ENCODE measurements at regions not wholly inside any gene's neighbourhood (a gene's known extent, or its start where the extent isn't known, plus 50 kb on each side); places are given as distances from the start of the nearest gene placed in this dataset.

DNA sequence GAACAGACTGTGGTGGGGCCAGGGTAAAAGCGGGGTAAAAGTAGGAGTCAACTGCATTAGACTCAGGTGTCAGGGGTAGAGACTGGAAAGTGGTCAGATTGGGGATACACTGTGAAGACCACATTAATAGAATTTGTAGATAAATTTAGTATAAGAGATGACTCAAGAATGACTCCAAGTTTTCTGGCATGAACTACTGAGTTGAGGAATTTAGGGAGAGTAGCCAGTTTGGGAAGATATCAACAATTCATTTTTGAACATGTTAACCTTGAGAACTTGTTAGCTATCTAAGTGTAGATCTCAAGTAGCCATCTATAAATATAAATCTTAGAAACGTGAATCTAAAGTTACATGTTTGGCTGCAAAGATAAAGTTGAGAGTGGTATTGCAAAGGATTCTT, 206.9 kb upstream of the HCCS start:
- no peak for DNase-seq

DNA sequence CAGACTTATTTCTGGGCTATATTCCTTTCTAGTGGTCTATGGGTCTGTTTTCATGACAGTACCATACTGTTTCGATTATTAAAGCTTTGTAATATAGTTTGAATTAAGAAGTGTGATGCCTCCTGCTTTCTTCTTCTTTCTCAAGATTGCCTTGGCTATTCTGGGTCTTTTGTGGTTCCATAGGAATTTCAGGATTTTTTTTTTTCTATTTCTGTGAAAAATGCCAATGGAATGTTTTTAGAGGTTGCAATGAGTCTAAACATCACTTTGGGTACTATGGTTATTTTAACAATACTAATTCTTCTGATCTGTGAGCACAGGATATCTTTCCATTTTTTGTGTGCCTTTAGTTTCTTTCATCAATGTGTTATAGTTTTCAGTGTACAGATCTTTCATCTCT, 204.3 kb upstream of the HCCS start:
- no peak for DNase-seq

DNA sequence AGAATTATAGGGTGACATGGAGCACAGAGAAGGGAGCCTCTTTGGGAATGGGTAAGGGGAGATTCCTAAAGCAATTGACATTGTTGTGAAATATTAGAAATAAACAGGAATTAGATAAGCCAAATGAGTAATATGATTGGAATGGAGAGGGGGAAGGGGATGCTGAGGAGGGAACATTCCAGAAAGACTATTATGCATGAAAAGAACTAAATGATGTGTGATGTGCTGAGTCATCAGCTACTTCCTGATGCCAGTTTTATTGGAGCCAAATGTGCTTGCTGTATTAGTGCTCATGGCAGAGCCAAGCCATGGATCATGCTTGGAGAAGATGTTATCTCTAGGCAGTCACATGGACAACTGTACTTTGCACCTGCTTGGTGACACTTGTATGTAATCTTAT, 189.0 kb upstream of the HCCS start:
- no peak for DNase-seq

DNA sequence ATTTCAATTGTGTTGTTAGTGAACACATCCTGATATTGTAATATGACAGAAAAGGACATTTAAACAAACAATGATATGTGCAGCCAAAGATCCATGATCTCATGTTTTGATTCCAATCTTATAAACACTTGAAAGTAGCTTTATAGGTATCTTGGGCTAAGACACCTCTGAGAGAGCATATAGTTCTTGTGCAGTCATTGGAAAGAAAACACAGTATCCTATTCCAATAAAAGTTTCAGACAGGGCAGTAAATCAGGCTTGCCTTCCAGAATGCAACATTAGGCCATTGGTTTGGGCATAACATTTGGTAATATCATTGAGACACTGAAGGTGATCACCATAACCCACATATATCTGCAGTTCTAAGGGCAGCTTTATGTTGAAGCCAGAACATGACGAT, 188.3 kb upstream of the HCCS start:
- DNase-seq: no peak

DNA sequence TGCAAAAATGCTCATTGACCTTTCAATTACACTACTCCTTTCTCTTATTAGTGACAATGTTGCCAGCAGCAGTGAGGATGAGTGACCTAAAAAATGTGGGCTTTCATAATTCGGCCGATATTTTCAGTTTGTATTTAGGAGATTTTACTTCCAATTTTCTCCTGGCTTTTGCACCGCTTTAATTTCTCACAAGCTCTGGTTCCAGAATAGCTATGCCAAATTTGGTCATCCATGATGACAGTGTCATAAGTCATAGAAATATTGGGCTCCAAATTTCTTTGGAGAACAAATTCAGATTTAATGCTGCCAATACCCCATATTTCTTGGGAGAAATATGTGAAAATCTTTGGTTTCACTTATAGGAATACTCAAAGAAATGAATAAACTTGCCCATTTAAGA, 187.7 kb upstream of the HCCS start:
- DNase-seq: no peak

DNA sequence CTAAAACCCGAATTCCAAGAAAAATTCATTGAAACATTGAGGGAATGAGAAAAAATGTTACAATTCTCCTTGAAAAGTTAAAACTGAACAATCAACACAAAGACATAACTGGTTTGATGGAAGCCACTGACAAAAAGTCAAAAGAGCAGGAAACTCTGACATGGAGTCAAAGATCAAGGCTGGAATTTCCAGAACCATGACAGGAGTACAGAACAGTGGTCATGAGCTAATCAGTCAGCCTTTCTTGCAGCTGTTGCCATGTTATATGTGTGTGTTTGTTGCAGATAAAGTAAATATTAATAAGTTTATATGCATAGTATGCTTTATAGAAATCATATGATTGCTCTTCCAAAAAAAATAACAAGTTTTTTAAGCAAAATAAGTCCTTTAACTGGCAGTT, 184.7 kb upstream of the HCCS start:
- DNase-seq: no peak

DNA sequence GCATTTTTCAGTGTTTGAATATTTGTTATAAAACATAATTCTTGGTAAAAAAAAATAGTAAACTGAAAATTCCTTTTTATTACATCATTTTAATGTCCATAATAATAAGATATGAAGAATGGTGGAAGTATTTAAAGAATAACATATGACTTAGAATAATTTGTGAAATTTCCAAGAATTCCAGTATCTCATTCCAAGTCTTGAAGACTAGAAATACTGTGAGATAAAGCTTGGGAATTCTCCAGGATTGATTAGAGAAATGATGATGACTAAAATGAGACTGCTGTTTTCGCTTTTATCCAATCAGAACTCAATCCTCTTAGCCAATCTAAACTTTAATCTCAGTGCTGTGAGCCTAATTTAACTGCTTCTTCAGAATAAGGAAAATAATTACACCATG, 184.2 kb upstream of the HCCS start:
- no peak for DNase-seq

DNA sequence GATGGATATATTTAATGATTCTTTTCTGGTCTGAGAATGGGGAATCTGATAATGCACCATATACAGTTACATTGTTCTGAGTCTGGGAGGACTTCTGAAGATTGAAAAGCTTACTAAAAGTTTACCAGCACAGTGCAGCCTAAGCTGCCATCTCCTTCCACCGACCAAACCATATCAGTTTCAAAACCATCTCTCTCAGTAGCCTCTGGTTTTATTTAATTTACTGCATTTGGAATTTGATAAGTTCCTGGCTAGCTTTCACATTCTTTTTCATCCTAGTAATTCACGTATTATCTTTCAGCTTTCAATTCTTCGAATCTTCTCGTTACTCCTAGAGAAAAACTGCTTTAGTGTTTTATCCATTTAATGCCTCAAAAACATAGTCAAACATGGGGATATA, 181.4 kb upstream of the HCCS start:
- DNase-seq: no peak

DNA sequence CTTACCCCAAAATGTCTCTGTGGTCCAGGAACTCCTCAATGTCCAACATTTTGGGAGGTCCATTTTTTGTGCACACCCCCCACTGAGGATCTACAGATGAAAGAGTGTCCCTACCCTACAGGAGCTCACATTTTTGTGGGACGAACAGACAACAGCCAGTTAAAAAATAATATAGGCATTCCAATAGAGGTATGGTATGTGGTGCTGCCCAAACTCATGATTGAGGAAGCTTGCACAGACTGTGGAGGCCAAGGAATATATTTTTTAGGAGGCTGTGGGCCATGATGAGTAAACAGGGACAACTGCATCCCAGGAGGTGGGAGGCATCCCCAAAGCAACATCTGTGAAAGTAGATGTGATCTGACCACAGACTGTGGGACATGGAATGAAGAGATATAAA, 181.0 kb upstream of the HCCS start:
- no peak for DNase-seq

DNA sequence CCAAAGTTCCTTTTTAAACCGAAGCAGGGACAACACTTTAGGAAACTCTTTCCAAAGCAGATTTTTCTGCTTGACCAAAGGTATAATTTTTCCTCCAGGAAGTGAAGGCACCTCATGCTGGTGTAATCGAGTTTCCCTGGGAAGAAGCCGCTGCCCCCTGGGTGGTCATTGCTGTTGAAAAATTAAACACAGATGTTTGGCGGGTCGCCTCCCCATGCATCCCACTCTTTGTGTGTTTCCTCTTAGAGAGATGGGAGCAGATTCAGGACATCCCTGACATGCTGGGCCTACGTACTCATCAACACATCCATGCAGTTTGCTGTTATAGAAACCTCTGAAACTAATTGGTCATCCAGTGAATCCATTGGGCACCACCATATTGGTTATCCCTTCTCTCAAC, 179.2 kb upstream of the HCCS start:
- DNase-seq: no peak

DNA sequence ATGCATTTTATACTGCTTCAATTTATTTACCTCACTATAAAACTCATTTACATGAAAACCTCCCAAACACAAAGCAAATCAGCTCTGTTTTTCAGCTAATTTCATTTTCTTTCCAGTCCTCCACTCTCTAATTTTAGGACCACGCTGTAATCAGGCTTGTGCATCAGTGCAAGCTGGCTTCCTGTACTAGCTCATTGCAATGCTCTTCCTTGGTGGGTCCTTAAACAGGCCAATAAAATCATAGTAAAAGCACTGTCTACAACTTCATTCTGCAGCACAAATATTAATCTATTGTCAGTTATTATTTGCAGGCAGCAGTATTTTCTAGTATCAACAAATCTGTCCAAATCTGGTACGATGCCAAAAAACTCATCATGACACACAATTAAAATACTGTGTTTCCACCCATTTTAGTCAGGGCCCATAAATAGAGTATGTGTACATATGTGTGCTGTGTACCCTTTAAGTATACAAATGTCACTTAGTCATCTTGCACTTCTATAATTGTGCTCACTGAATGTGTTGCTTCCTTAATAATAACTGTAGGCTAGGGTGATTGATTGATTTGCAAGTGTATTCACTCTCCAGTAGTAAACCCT, 178.2 kb upstream of the HCCS start:
- no peak for DNase-seq

DNA sequence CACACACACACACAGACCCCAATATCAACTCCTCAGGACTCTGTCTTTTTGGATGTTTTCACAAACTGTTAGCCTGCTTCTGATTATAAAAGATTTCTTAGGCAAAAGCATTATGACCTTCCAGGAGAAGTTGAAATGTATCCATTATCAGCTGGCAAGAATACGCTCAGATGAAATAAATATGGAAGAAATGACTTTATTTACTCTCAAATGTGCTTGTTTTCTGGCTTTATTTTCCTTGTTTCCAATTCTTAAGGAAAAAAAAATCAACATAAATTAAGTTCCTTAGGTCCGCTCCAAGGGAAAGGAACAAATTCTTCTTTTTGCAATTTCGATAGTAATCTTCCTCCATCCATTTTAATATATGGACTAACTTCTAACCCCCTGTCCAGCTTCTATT, 175.6 kb upstream of the HCCS start:
- no peak for DNase-seq

DNA sequence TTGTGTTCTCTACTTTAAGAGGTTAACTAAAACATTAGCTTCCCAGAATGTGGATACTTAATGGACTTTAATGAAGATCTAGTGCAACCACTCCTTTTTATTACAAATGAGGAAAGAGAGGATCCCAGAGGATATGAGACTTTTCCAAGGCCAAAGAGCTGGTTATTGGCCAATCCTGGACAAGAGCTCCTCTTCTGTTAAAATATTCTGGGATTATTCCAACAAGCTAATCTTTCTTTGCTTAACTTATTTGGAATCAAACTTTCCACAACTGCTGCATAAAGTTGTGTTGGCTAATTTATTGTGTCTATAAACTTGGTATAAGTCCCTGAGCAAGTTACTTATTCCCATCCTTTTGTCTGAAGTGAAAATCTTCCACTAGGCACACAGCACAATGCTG, 174.2 kb upstream of the HCCS start:
- no peak for DNase-seq

DNA sequence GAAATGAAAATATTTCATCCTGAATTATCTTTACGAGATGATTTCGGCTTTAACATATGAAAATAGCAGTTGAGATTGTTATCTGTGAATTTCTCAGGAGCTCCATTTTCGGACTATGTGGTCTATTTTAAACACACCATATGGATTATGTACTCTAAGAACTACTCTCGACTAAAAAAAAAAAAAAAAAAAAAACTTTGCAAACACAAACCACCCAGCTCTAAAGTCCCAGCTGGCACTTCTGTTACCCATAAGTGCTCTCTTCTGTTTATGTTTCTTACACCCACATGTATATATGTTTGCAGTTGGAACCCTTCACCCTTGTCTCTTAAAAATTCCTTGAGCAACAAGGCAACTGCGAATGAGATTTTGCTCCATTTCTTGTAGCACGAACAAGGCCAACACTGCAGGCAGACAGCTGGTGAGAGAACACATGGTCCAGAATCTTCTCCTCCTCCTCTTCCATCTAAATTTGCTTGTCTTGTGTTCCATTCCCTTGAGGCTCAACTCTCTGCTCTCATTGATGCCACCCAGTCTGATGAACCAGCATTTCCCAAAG, 172.7 kb upstream of the HCCS start:
- DNase-seq: no peak

DNA sequence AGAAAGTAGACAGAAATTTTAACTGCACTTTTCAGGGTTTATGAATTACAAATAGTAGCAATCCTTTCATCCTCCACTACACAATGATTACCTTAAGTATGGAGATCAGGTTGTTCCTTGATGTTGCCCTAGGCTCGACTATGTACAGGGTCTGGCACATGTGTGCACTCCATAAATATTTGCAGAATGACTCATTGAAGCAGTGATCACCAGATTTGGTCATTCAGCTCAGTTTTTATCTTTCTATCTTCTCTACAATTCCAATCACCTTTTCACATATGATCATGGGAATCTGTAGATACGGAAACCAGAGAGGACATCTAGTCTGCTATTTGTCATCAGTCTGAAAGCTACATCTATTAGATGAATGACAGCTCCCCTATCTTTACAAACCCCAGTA, 171.7 kb upstream of the HCCS start:
- DNase-seq: no peak

DNA sequence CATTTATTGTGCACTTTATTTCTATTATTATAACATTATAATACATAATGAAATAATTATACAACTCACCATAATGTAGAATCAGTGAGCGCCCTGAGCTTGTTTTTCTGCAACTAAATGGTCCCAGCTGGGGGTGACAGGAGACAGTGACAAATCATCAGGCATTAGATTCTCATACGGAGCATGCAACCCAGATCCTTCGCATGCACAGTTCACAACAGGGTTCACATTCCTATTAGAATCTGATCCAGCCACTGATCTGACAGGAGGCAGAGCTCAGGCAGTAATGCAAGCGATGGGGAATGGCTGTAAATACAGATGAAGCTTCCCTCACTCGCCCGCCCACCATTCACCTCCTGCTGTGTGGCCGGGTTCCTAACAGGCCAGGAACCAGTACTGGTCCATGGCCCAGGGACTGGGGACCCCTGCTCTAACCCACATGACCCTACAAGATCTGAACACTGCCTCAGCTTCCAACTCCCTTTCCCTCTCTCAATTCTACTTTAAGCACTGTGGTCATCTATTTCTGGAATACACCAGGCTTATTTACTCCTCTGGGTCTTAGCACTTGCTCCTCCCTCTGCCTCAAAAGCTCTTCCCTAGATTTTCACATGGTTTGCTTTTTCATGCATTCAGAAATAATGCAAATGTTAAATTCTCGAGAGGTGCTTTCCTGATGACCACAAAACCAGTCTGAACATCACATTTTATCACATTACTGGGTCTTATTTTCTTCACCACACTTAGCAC, 166.8 kb upstream of the HCCS start:
- no peak for DNase-seq

DNA sequence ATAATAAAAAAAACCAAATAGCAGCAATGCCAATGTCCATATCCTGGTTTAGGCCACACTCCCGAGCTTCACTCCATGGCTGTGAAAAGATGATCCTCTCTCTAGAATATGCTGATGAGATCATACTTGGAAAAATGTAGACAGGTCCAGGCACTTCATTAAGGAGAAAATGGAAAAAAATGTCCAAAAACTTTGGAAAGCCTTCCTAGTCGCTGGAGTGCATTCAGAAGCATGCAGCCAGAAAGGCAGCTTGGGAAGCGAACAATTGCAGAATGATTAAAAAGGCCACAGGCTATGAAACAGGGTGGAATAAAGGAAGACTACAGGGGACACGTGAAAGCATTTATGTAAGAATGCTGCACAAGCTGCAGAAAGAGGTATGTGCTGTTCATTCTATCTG, 165.6 kb upstream of the HCCS start:
- DNase-seq: no peak

DNA sequence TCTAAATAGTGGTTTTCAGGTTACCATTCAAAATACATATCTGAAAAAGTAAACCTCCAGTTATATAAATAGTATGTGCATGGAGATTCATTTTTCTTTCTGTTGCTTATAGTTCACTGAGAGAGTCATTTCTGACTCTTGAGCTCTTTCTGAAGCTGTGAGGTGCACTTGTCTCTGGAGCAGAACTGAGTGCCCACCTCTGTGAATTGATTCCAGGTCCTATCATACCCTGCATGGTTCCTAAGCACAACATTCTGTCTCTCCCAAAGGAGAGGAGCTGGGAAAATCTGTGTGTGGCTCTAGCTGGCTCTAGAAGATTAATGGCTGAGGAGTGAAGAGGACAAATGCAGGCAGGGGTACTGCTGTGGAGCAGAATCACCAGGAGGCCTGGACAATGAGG, 161.6 kb upstream of the HCCS start:
- no peak for DNase-seq

DNA sequence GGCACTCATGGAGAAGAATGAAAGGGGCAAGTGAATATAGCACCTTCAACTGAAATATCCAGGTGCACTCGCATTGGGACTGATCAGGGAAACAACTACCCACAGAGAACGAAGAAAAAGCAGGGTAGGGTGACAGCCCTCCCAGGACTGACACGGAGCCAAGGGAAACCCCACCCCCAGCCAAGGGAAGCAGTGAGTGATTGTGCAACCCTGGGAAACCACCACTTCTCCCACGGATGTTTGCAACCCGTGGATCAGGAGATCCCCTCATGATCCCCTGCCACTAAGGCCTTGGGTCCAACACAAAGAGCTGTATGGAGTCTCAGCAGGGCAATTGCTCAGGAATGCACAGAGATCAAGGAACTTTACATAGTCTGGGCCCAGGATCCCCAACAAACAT, 158.5 kb upstream of the HCCS start:
- no peak for DNase-seq

DNA sequence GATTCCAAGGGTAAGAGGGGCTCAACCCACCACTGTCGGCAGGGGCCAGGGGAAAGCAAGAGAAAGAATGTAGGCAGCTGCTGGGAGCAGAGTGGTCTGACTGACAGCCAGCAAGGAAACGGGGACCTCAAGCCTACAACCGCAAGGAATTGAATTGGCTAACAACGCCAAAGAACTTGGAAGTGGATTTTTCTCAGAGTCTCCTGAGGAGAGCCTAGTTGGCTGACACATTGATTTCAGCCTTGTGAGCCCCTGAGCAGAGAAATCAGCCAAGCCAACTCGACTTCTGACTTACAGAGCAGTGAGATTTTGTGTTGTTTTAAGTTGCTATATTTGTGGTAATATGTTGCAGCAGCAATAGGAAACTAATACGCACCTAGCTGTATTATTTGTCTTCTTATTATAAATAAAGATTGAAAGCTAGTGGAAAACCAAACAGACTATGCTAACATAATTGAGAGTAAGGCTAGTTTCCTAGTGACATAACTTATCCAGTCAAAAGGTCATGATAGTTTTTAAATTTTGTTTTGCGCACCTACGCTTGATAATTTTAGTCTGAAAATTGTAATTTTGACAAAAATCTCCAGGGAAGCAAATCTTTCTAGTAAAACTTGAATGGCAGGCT, 145.8 kb upstream of the HCCS start:
- no peak for DNase-seq

DNA sequence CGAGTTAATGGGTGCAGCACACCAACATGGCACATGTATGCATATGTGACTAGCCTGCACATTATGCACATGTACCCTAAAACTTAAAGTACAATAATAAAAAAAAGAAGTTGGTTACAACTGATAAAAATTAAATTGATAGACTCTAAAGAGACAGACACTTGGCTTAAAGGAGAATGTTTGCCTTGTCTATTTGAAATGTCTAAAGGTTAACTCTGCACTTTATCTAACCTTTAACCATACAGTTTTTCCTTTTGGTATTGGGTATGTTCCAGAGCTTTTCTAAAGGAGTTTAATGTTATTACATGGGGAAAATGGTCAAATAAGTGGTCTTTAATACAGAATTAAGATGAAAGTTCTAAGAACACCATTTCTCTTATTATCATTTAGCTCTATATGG, 145.1 kb upstream of the HCCS start:
- no peak for DNase-seq

DNA sequence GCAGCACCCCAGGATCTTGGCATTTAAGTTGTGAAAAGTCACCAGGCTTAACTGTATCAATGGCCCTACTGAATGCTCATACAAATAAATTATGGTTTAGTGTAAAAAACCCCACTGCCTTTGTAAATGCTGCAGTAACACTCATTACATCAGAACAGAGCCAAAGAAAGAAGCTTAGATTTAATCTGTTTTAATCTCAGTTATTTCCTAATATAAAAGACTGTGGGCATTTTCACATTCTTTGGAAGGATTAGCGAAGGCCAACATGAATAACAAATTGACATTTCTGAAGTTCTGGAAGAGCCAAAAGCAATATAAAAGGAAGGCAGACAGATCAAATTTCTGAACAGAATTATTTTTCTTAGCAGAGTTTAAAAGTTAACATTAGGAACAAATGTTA, 140.0 kb upstream of the HCCS start:
- no peak for DNase-seq

DNA sequence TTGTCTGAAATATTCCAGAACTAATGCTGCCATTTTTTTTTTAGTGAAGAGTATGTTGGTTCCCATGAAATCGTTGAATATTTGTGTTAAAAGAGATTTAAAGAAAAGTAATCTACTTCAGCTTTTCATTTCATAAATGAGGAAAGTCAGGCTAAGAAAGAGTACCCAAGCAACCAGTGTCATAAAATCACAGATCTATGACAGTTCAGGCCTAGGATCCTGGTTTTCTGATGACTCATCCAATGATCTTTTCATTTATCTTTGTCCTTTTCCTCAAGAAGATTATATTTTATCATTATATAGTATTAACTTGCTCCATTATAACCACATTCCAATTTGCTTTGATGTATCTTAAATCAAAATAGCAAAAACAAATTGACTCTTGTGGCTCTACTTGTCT, 139.4 kb upstream of the HCCS start:
- no peak for DNase-seq

DNA sequence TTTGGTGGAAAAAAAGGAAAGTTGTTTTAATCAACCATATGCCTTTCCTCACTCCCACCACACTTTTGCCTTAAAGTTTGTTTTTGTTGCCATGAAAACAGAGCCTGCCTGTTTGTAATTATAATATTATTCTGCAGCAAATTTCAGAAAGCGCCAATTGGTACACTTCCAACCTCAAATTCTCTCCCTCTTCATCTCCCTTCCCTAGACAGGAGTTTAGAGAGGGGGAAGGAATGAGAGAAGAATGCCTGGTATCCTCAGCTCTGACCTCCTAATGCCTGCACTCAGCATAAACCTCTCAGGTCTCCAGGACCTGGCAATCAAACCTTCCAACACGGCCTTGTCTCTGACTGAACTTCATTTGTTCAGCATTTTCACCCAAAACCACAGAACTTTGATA, 138.4 kb upstream of the HCCS start:
- no peak for DNase-seq

DNA sequence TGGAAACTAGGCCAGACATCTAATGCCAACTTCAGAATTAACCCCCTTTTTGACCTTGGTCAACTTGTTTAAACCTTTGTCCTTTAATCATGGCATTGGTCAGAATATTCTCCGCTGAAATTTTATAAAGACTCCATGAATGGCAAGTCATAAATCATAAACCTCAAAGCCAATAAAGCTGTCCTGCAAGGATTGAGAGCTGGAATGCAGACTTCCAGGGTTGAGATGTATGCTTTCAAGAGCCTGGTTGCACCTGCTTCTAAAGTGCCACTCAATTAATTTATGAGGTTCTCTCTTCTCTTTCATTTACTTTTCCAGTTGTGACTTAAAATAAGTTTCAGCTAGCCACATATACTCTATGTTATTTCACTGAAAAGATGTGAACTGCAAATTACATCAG, 136.2 kb upstream of the HCCS start:
- DNase-seq: no peak
